ENCODE measurements at regions not wholly inside any gene's neighbourhood (a gene's known extent, or its start where the extent isn't known, plus 50 kb on each side); places are given as distances from the start of the nearest gene placed in this dataset.

DNA sequence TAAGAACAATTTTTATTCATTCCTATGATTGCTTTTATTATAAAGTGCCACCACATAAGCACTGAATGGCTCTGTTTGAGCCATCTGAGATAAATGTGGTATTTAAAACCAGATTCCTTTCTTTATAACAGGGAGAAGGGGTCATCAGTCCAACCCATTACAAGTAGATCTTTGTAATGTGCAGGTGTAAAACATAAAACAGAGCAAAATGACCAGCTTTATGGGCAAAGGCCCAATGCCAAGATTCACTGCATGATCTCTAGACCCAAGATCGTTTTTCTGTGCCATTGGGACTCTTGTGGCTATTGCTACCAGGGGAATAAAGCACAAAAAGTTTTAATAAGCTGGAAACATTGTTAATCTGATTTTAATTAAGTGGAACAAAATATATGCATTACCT lies 469.9 kb downstream of the PRR16 start:
- Histone ChIP-seq H4K20me1 (ENCODE audit: insufficient read depth) (no peaks in the 10 kb centered on the region), H3K9ac (no peak overlapping the region), H3K27ac (ENCODE audit: low read depth in 2 of 2, low read length in 1 of 2) (no peak overlapping the region), H3K4me2 (no peak overlapping the region), H3K4me1 (ENCODE audit: control insufficient read depth in 1 of 2, insufficient read depth in 2 of 2, low read depth in 1 of 2, low read length in 1 of 2) (no peaks in the 10 kb centered on the region; a peak in 1 of 4 replicates), H3K9me2 (no peaks in the 10 kb centered on the region), H3K9me3 (no peaks in the 10 kb centered on the region), H3K4me3 (ENCODE audit: low read depth in 2 of 2, low read length in 1 of 2) (no peak overlapping the region), H2AFZ (ENCODE audit: low read depth) (no peak overlapping the region), H3F3A (replicated peaks; ENCODE audit: insufficient read depth) (no peaks in the 10 kb centered on the region), H3K27me3 (ENCODE audit: insufficient read depth) (no peaks in the 10 kb centered on the region), H3K79me2 (ENCODE audit: insufficient read depth) (no peaks in the 10 kb centered on the region), H3K36me3 (replicated peaks in 1 of 2; ENCODE audit: control insufficient read depth in 1 of 2, insufficient read depth in 2 of 2, low read length in 1 of 2) (no peaks in the 10 kb centered on the region)
- CTCF ChIA-PET: no interaction called here
- no peak for TF ChIP-seq MEF2A (IDR thresholded peaks at IDR 0.05; ENCODE audit: borderline replicate concordance, low read depth)
- no peak for TF ChIP-seq FOXM1 (IDR thresholded peaks at IDR 0.05; ENCODE audit: low read depth)
- no peak for TF ChIP-seq CHD2 (IDR thresholded peaks at IDR 0.05; ENCODE audit: low read length, partially characterized antibody)
- TF ChIP-seq, protein P1, sequence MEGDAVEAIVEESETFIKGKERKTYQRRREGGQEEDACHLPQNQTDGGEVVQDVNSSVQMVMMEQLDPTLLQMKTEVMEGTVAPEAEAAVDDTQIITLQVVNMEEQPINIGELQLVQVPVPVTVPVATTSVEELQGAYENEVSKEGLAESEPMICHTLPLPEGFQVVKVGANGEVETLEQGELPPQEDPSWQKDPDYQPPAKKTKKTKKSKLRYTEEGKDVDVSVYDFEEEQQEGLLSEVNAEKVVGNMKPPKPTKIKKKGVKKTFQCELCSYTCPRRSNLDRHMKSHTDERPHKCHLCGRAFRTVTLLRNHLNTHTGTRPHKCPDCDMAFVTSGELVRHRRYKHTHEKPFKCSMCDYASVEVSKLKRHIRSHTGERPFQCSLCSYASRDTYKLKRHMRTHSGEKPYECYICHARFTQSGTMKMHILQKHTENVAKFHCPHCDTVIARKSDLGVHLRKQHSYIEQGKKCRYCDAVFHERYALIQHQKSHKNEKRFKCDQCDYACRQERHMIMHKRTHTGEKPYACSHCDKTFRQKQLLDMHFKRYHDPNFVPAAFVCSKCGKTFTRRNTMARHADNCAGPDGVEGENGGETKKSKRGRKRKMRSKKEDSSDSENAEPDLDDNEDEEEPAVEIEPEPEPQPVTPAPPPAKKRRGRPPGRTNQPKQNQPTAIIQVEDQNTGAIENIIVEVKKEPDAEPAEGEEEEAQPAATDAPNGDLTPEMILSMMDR (IDR thresholded peaks at IDR 0.05): no peak
- TF ChIP-seq FOSL2 (IDR thresholded peaks at IDR 0.05; ENCODE audit: borderline replicate concordance, low read depth): no peak
- TF ChIP-seq RFX5 (IDR thresholded peaks at IDR 0.05; ENCODE audit: low read length): no peak
- no peak for DNase-seq
- POLR2A ChIA-PET: no interaction called here
- 13% methylated on average over 1 of the region's 1 CpG for WGBS (ENCODE audit: low lambda C conversion rate)

DNA sequence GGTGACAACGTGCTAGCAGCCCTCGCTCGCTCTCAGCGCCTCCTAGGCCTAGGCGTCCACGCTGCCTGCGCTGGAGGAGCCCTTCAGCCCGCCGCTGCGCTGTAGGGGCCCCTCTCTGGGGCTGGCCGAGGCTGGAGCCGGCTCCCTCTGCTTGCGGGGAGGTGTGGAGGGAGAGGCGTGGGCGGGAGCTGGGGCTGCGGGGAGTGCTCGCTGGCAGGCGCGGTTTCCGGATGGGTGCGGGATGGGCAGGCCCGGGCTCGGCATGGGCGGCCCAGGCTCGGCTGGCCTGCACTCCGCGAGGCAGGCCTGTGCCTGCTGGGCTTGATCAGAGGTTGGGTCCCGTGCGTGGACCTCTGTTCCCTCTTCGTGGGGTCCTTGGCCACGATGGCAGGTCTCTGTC lies 472.6 kb downstream of the PRR16 start:
- no peak overlapping the region for H3K4me3 ChIP-seq (ENCODE audit: low read depth in 2 of 2, low read length in 1 of 2)
- no peaks in the 10 kb centered on the region; a peak in 1 of 4 replicates for H3K4me1 ChIP-seq (ENCODE audit: control insufficient read depth in 1 of 2, insufficient read depth in 2 of 2, low read depth in 1 of 2, low read length in 1 of 2)
- CTCF ChIA-PET: no interaction called here
- no peak for TF ChIP-seq GATA2 (CRISPR knock-in tag; IDR thresholded peaks at IDR 0.05)
- TF ChIP-seq YY1 (IDR thresholded peaks at IDR 0.05; ENCODE audit: low read depth): no peak
- TF ChIP-seq RXRA (IDR thresholded peaks at IDR 0.05; ENCODE audit: borderline replicate concordance, low read depth): no peak
- no peak for TF ChIP-seq RCOR1 (IDR thresholded peaks at IDR 0.05; ENCODE audit: low read length)
- no peak for TF ChIP-seq POLR2AphosphoS5 (IDR thresholded peaks at IDR 0.05; ENCODE audit: low read depth, low read length)
- no peak for TF ChIP-seq EZH2phosphoT487 (IDR thresholded peaks at IDR 0.05; ENCODE audit: borderline replicate concordance, low read depth)
- no peak for TF ChIP-seq CHD2 (IDR thresholded peaks at IDR 0.05; ENCODE audit: low read length, partially characterized antibody)
- TF ChIP-seq, protein P2, sequence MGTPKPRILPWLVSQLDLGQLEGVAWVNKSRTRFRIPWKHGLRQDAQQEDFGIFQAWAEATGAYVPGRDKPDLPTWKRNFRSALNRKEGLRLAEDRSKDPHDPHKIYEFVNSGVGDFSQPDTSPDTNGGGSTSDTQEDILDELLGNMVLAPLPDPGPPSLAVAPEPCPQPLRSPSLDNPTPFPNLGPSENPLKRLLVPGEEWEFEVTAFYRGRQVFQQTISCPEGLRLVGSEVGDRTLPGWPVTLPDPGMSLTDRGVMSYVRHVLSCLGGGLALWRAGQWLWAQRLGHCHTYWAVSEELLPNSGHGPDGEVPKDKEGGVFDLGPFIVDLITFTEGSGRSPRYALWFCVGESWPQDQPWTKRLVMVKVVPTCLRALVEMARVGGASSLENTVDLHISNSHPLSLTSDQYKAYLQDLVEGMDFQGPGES (IDR thresholded peaks at IDR 0.05; ENCODE audit: low read depth, low read length): no peak
- TF ChIP-seq TCF12 (IDR thresholded peaks at IDR 0.05): no peak
- no peak for TF ChIP-seq RAD21 (IDR thresholded peaks at IDR 0.05; ENCODE audit: low read length)
- TF ChIP-seq, protein P3, sequence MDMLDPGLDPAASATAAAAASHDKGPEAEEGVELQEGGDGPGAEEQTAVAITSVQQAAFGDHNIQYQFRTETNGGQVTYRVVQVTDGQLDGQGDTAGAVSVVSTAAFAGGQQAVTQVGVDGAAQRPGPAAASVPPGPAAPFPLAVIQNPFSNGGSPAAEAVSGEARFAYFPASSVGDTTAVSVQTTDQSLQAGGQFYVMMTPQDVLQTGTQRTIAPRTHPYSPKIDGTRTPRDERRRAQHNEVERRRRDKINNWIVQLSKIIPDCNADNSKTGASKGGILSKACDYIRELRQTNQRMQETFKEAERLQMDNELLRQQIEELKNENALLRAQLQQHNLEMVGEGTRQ (IDR thresholded peaks at IDR 0.05; ENCODE audit: borderline replicate concordance, low read depth, low read length): no peak
- TF ChIP-seq, protein P4, sequence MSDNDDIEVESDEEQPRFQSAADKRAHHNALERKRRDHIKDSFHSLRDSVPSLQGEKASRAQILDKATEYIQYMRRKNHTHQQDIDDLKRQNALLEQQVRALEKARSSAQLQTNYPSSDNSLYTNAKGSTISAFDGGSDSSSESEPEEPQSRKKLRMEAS (IDR thresholded peaks at IDR 0.05; ENCODE audit: low read depth): no peak
- no peak for TF ChIP-seq MXI1 (IDR thresholded peaks at IDR 0.05; ENCODE audit: low read depth, low read length)
- TF ChIP-seq, protein P1 (IDR thresholded peaks at IDR 0.05): no peak
- POLR2A ChIA-PET: no interaction called here
- H2AFZ ChIP-seq (ENCODE audit: low read depth): no peak overlapping the region
- no peak overlapping the region for H3K4me2 ChIP-seq
- H3K36me3 ChIP-seq (replicated peaks in 1 of 2; ENCODE audit: control insufficient read depth in 1 of 2, insufficient read depth in 2 of 2, low read length in 1 of 2): no peaks in the 10 kb centered on the region
- 94% methylated on average over 14 of the region's 31 CpGs for WGBS (ENCODE audit: low lambda C conversion rate)
- no peak for DNase-seq
- H3K9me2 ChIP-seq: no peaks in the 10 kb centered on the region
- H3K27ac ChIP-seq (ENCODE audit: low read depth in 2 of 2, low read length in 1 of 2): no peak overlapping the region
- no peaks in the 10 kb centered on the region for H3K27me3 ChIP-seq (ENCODE audit: insufficient read depth)
- no peaks in the 10 kb centered on the region for H3K9me3 ChIP-seq
- H4K20me1 ChIP-seq (ENCODE audit: insufficient read depth): no peaks in the 10 kb centered on the region
- H3F3A ChIP-seq (replicated peaks; ENCODE audit: insufficient read depth): no peaks in the 10 kb centered on the region
- no peaks in the 10 kb centered on the region for H3K79me2 ChIP-seq (ENCODE audit: insufficient read depth)
- H3K9ac ChIP-seq: no peak overlapping the region

Data from SK-N-SH (cell line).